HCT116 (cell line): ENCODE measurements at regions not wholly inside any gene's neighbourhood (a gene's known extent, or its start where the extent isn't known, plus 50 kb on each side); places are given as distances from the start of the nearest gene placed in this dataset.

Experiments
- ATAC-seq: fragments of 200-7000 bp; cut with Tn5 transposase; 2 replicates; pipeline ENCODE4 v1.9.1; 2020; ENCODE audit warnings: mild to moderate bottlenecking, moderate library complexity
- BruUV-seq: library from RNA; stranded (reverse); fragments of 400-500 nt; replicated peaks from 2 replicates; lab custom pipeline; 2021; lab: Mats Ljungman, UMichigan
- CTCF ChIA-PET: fragments of 300-600 bp; sonication (Branson Sonifier 250); formaldehyde crosslinking; loops from one replicate; lab custom pipeline; 2021; ENCODE audit warnings: antibody characterized with exemption; lab: Charles Lee
- POLR2A ChIA-PET: fragments of 300-600, 350-600 bp; sonication (Branson Sonifier 250); formaldehyde crosslinking; loops from one replicate; lab custom pipeline; 2021; ENCODE audit warnings: antibody characterized with exemption; lab: Charles Lee
- RAD21 ChIA-PET, 2 experiments: fragments of 300-600 bp; sonication (Branson Sonifier 250); formaldehyde crosslinking; loops; one replicate each; lab custom pipeline; 2023; ENCODE audit warnings: low total read pairs in 2 of 2; ENCODE audit not compliant: uncharacterized antibody in 2 of 2, unreplicated experiment in 2 of 2, low non-redundant PET in 1 of 2; lab: Charles Lee
- DNase-seq: peaks from one replicate; pipeline ENCODE4 v3.0.0-alpha.2; 2010; ENCODE audit warnings: low read depth, low spot score
- H2AFZ ChIP-seq: fragments of 200-600 bp; shearing (Covaris generic), sonication (generic); 2 replicates; pipeline ENCODE4 v1.6.1; 2017; ENCODE audit warnings: low read depth, mixed run types, mixed read lengths, antibody characterized with exemption, low read length; ENCODE audit not compliant: poor library complexity, severe bottlenecking
- H3K27ac ChIP-seq: 2 replicates; pipeline ENCODE4 v1.5.1; 2012; ENCODE audit warnings: low read depth, low read length
- H3K27me3 ChIP-seq: fragments of 200-600 bp; sonication (generic); 2 replicates; pipeline ENCODE4 v1.6.1; 2016; ENCODE audit warnings: mixed run types, low read length, mixed read lengths; ENCODE audit not compliant: insufficient read depth
- H3K36me3 ChIP-seq, 2 experiments: fragments of 200-500 bp in 1 of 2; fragments of 200-600 bp in 1 of 2; sonication (Bioruptor generic) in 1 of 2; sonication (generic) in 1 of 2; 2 replicates each; pipeline versions ENCODE4 v1.5.1 to v1.6.1; 2014 to 2016; ENCODE audit warnings: low read length in 2 of 2, inconsistent platforms in 1 of 2, mixed read lengths in 1 of 2, mixed run types in 1 of 2; ENCODE audit not compliant: insufficient read depth in 2 of 2, control insufficient read depth in 1 of 2
- H3K4me1 ChIP-seq, 2 experiments: fragments of 200-600 bp in 1 of 2; sonication (generic) in 1 of 2; 2 replicates each; pipeline versions ENCODE4 v1.5.1 to v1.6.1; 2012 to 2017; ENCODE audit warnings: low read length in 2 of 2, inconsistent platforms in 1 of 2, mild to moderate bottlenecking in 1 of 2, mixed read lengths in 1 of 2, mixed run types in 1 of 2, moderate library complexity in 1 of 2; ENCODE audit not compliant: insufficient read depth in 2 of 2, control insufficient read depth in 1 of 2
- H3K4me2 ChIP-seq: fragments of 200-600 bp; sonication (generic); 2 replicates; pipeline ENCODE4 v1.6.1; 2017; ENCODE audit warnings: mixed run types, low read length, mixed read lengths
- H3K4me3 ChIP-seq, 2 experiments: fragments of 200-600 bp in 1 of 2; sonication (generic) in 1 of 2; replicated peaks in 1 of 2; 2 replicates each; pipeline ENCODE4 v1.5.1; 2011 to 2016; ENCODE audit warnings: low read length in 2 of 2, control low read depth in 1 of 2, low read depth in 1 of 2, mild to moderate bottlenecking in 1 of 2, mixed read lengths in 1 of 2, mixed run types in 1 of 2
- H3K79me2 ChIP-seq: fragments of 200-600 bp; sonication (generic); 2 replicates; pipeline ENCODE4 v1.6.1; 2017; ENCODE audit warnings: mild to moderate bottlenecking, mixed run types, low read length, moderate library complexity, mixed read lengths; ENCODE audit not compliant: insufficient read depth
- H3K9ac ChIP-seq: fragments of 200-600 bp; sonication (generic); 2 replicates; pipeline ENCODE4 v1.6.1; 2016; ENCODE audit warnings: low read length, mixed read lengths
- H3K9me2 ChIP-seq: fragments of 200-600 bp; sonication (generic), shearing (Covaris generic); 2 replicates; pipeline ENCODE4 v1.6.1; 2017; ENCODE audit warnings: mixed run types, mild to moderate bottlenecking, moderate library complexity; ENCODE audit not compliant: insufficient read depth
- H3K9me3 ChIP-seq, 2 experiments: fragments of 200-500 bp in 1 of 2; fragments of 200-600 bp in 1 of 2; sonication (Bioruptor generic) in 1 of 2; sonication (generic) in 1 of 2; 2 replicates each; pipeline ENCODE4 v1.6.1; 2014 to 2017; ENCODE audit warnings: low read length in 2 of 2, mixed read lengths in 2 of 2, inconsistent platforms in 1 of 2, low read depth in 1 of 2, mild to moderate bottlenecking in 1 of 2, mixed run types in 1 of 2, moderate library complexity in 1 of 2; ENCODE audit not compliant: control insufficient read depth in 1 of 2, insufficient read depth in 1 of 2
- H4K20me1 ChIP-seq: fragments of 200-600 bp; sonication (generic), shearing (Covaris generic); 2 replicates; pipeline ENCODE4 v1.6.1; 2017; ENCODE audit warnings: mixed run types, mild to moderate bottlenecking, moderate library complexity; ENCODE audit not compliant: insufficient read depth
- ATF3 ChIP-seq: IDR thresholded peaks from 2 replicates; pipeline ENCODE4 v1.6.1; 2012
- CBX3 ChIP-seq: IDR thresholded peaks from 2 replicates; pipeline ENCODE4 v1.6.1; 2012; ENCODE audit warnings: low read depth
- CEBPB ChIP-seq: IDR thresholded peaks from 2 replicates; pipeline ENCODE4 v1.6.1; 2012; ENCODE audit warnings: low read depth
- CTCF ChIP-seq, 3 experiments: fragments of 200-600 bp in 1 of 3; sonication (generic) in 1 of 3; IDR thresholded peaks in 2 of 3; conservative IDR thresholded peaks in 1 of 3; 2 replicates each; pipeline ENCODE4 v1.5.1; 2012 to 2017; ENCODE audit warnings: low read depth in 2 of 3, low read length in 2 of 3, antibody characterized with exemption in 1 of 3, borderline replicate concordance in 1 of 3, control low read depth in 1 of 3, mild to moderate bottlenecking in 1 of 3, mixed read lengths in 1 of 3, mixed run types in 1 of 3, moderate library complexity in 1 of 3; ENCODE audit not compliant: insufficient read depth in 1 of 3
- EGR1 ChIP-seq: IDR thresholded peaks from 2 replicates; pipeline ENCODE4 v1.6.1; 2012; ENCODE audit warnings: low read depth
- EZH2 ChIP-seq: fragments of 200-600 bp; sonication (generic); IDR thresholded peaks from 2 replicates; pipeline ENCODE4 v1.6.1; 2017; ENCODE audit warnings: antibody characterized with exemption, mixed run types
- JUND ChIP-seq: IDR thresholded peaks from 2 replicates; pipeline ENCODE4 v1.6.1; 2012
- MAX ChIP-seq: IDR thresholded peaks from 2 replicates; pipeline ENCODE4 v1.6.1; 2012
- POLR2A ChIP-seq: IDR thresholded peaks from 2 replicates; pipeline ENCODE4 v1.7.0; 2011; ENCODE audit warnings: borderline replicate concordance; ENCODE audit not compliant: insufficient read depth, insufficient read length; ENCODE audit errors: extremely low read depth
- POLR2AphosphoS5 ChIP-seq: IDR thresholded peaks from 2 replicates; pipeline ENCODE4 v1.6.1; 2011; ENCODE audit warnings: mild to moderate bottlenecking, low read depth, low read length, moderate library complexity
- RAD21 ChIP-seq: IDR thresholded peaks from 2 replicates; pipeline ENCODE4 v1.6.1; 2012; ENCODE audit warnings: low read depth, mild to moderate bottlenecking
- REST ChIP-seq: IDR thresholded peaks from 2 replicates; pipeline ENCODE4 v1.6.1; 2012; ENCODE audit warnings: low read depth
- SIN3A ChIP-seq: IDR thresholded peaks from 2 replicates; pipeline ENCODE4 v1.6.1; 2012; ENCODE audit warnings: low read depth
- SRF ChIP-seq: IDR thresholded peaks from 2 replicates; pipeline ENCODE4 v1.6.1; 2012; ENCODE audit warnings: low read depth
- YY1 ChIP-seq: IDR thresholded peaks from 2 replicates; pipeline ENCODE4 v1.6.1; 2011; ENCODE audit warnings: low read length, low read depth, moderate library complexity, mild to moderate bottlenecking; ENCODE audit not compliant: insufficient replicate concordance; ENCODE audit errors: extremely low read depth
- ZBTB33 ChIP-seq: IDR thresholded peaks from 2 replicates; pipeline ENCODE4 v1.6.1; 2011; ENCODE audit warnings: mild to moderate bottlenecking, low read length, moderate library complexity; ENCODE audit not compliant: insufficient replicate concordance; ENCODE audit errors: extremely low read depth
- ZNF274 ChIP-seq: fragments of 200-500 bp; sonication (Bioruptor generic); IDR thresholded peaks from 2 replicates; pipeline ENCODE4 v1.6.1; 2014; ENCODE audit warnings: mild to moderate bottlenecking, low read depth, low read length, inconsistent platforms
- intact Hi-C: fragments of 100-400 bp; cut with micrococcal nuclease; formaldehyde crosslinking; loops from 2 replicates; pipeline ENCODE4 v1.10.0; 2022

GRCh38 chr12:67921286-67921685 is 68.0 kb upstream of the IFNG-AS1 start (continued):
- TF ChIP-seq ATF3, result no peak
- TF ChIP-seq ZNF274, result no peak
- no peak for TF ChIP-seq YY1
- TF ChIP-seq MAX, result no peak
- TF ChIP-seq, all 23 proteins: peak for 0

- Histone ChIP-seq H3K79me2 (no peaks in the 10 kb centered on the region), H4K20me1 (no peaks in the 10 kb centered on the region), H3K9ac (no peak overlapping the region), H2AFZ (no peak overlapping the region), H3K36me3 (no peaks in the 10 kb centered on the region), H3K4me3 (no peak overlapping the region), H3K4me1 (peaks cover 0 to 11% of the 10 kb centered on the region in 2 experiments; a peak in 2 of 4 replicates), H3K27me3 (no peaks in the 10 kb centered on the region), H3K9me2 (no peaks in the 10 kb centered on the region), H3K9me3 (no peaks in the 10 kb centered on the region), H3K27ac (no peak overlapping the region), H3K4me2 (no peak overlapping the region)
- BruUV-seq, result no TSS peak
- no peak for DNase-seq
- intact Hi-C loops, result no loop called here
- ATAC-seq, result no peak
- ChIA-PET RAD21 (no interaction called here), POLR2A (no interaction called here), CTCF (no interaction called here)
- no peak for TF ChIP-seq RAD21
- no peak for TF ChIP-seq MAX
- no peak for TF ChIP-seq CEBPB
- no peak for TF ChIP-seq ATF3
- no peak for TF ChIP-seq POLR2AphosphoS5
- no peak for TF ChIP-seq CBX3
- TF ChIP-seq SIN3A, result no peak
- no peak for TF ChIP-seq POLR2A
- TF ChIP-seq EGR1, result no peak
- no peak for TF ChIP-seq YY1
- no peak for TF ChIP-seq EZH2
- TF ChIP-seq SRF, result no peak
- TF ChIP-seq ZNF274, result no peak
- no peak for TF ChIP-seq JUND
- TF ChIP-seq CTCF (IDR thresholded peaks at IDR 0.05 in 2 of 3, conservative IDR thresholded peaks at IDR 0.05 in 1 of 3; ENCODE audit: borderline replicate concordance in 1 of 3, insufficient read depth in 1 of 3, low read depth in 2 of 3, low read length in 2 of 3), result no peak
- no peak for TF ChIP-seq REST
- no peak for TF ChIP-seq ZBTB33
Measured at GRCh38 chr12:67922245-67922644, 67.0 kb upstream of the IFNG-AS1 start.
